Endothelial cell of umbilical vein (primary cell): ENCODE measurements at regions not wholly inside any gene's neighbourhood (a gene's known extent, or its start where the extent isn't known, plus 50 kb on each side); places are given as distances from the start of the nearest gene placed in this dataset.

Source experiments
- BruUV-seq: library from RNA; stranded (reverse); fragments of 400-500 nt; replicated peaks from 2 replicates; lab custom pipeline; 2021; lab: Mats Ljungman, UMichigan
- CTCF ChIA-PET: fragments of 300-600, 350-600 bp; sonication (Branson Sonifier 250); formaldehyde crosslinking; loops from one replicate; lab custom pipeline; 2021; ENCODE audit warnings: antibody characterized with exemption, inconsistent platforms; lab: Charles Lee
- POLR2A ChIA-PET: fragments of 300-600, 350-600 bp; sonication (Branson Sonifier 250); formaldehyde crosslinking; loops from one replicate; lab custom pipeline; 2021; ENCODE audit warnings: antibody characterized with exemption, inconsistent platforms; lab: Charles Lee
- DNase-seq: peaks from one replicate; pipeline ENCODE4 v3.0.0-alpha.2; 2011; ENCODE audit warnings: low read depth, low spot score
- FAIRE-seq: peaks from 2 replicates; lab custom pipeline; 2011; peaks lifted over from hg19 to GRCh38; lab: Jason Lieb, UNC
- H2AFZ ChIP-seq: 2 replicates; pipeline ENCODE4 v1.6.0; 2012; ENCODE audit warnings: low read depth, low read length, control low read depth, inconsistent platforms
- H3K27ac ChIP-seq: 2 replicates; pipeline ENCODE4 v1.5.1; 2011; ENCODE audit warnings: low read depth, mild to moderate bottlenecking, control low read depth, low read length, moderate library complexity; ENCODE audit not compliant: insufficient read depth
- H3K27me3 ChIP-seq, 2 experiments: 2 replicates each; pipeline versions ENCODE4 v1.6.0 to v1.6.1; 2011; ENCODE audit warnings: low read length in 2 of 2, mixed read lengths in 1 of 2; ENCODE audit not compliant: control insufficient read depth in 2 of 2, insufficient read depth in 2 of 2
- H3K36me3 ChIP-seq, 2 experiments: 2 replicates in 1 of 2; 3 replicates in 1 of 2; pipeline ENCODE4 v1.5.1; 2011; ENCODE audit warnings: low read length in 2 of 2, mild to moderate bottlenecking in 1 of 2, moderate library complexity in 1 of 2; ENCODE audit not compliant: control insufficient read depth in 2 of 2, insufficient read depth in 2 of 2; ENCODE audit errors: extremely low read depth in 1 of 2
- H3K4me1 ChIP-seq: 3 replicates; pipeline ENCODE4 v1.5.1; 2011; ENCODE audit warnings: mild to moderate bottlenecking, low read length; ENCODE audit not compliant: control insufficient read depth, insufficient read depth; ENCODE audit errors: extremely low read depth
- H3K4me2 ChIP-seq: 2 replicates; pipeline ENCODE4 v1.6.1; 2011; ENCODE audit warnings: low read length, control low read depth, mixed read lengths; ENCODE audit not compliant: insufficient read depth
- H3K4me3 ChIP-seq, 3 experiments: fragments of 200-600 bp in 1 of 3; sonication (generic), shearing (Covaris generic) in 1 of 3; replicated peaks in 1 of 3; 2 replicates each; pipeline ENCODE4 v1.5.1; 2011 to 2016; ENCODE audit warnings: control low read depth in 3 of 3, low read length in 3 of 3, mild to moderate bottlenecking in 2 of 3, inconsistent platforms in 1 of 3, low read depth in 1 of 3, moderate library complexity in 1 of 3; ENCODE audit not compliant: insufficient read depth in 1 of 3
- H3K79me2 ChIP-seq: 2 replicates; pipeline ENCODE4 v1.6.0; 2012; ENCODE audit warnings: low read length, inconsistent platforms; ENCODE audit not compliant: control insufficient read depth, insufficient read depth
- H3K9ac ChIP-seq: replicated peaks from 2 replicates; pipeline ENCODE3; 2011; ENCODE audit warnings: low read length, control low read depth; ENCODE audit not compliant: insufficient read depth; ENCODE audit errors: extremely low read depth
- H3K9me1 ChIP-seq: replicated peaks from 3 replicates; pipeline ENCODE4 v1.6.0; 2011; ENCODE audit warnings: mild to moderate bottlenecking, low read length; ENCODE audit not compliant: control insufficient read depth, insufficient read depth; ENCODE audit errors: extremely low read depth
- H3K9me3 ChIP-seq: replicated peaks from 2 replicates; pipeline ENCODE4 v1.5.1; 2012; ENCODE audit warnings: low read length, inconsistent platforms; ENCODE audit not compliant: control insufficient read depth, insufficient read depth
- H4K20me1 ChIP-seq: replicated peaks from 2 replicates; pipeline ENCODE3; 2011; ENCODE audit warnings: mild to moderate bottlenecking, low read length; ENCODE audit not compliant: control insufficient read depth, insufficient read depth; ENCODE audit errors: extremely low read depth
- FOS ChIP-seq: IDR thresholded peaks from 2 replicates; pipeline ENCODE4 v1.6.1; 2011; ENCODE audit warnings: mild to moderate bottlenecking, low read length, moderate library complexity, borderline replicate concordance; ENCODE audit not compliant: insufficient read depth
- GATA2 ChIP-seq: IDR thresholded peaks from 2 replicates; pipeline ENCODE4 v1.7.0; 2011; ENCODE audit warnings: low read depth, mild to moderate bottlenecking, moderate library complexity, mixed read lengths, low read length; ENCODE audit not compliant: insufficient read length, insufficient read depth
- JUN ChIP-seq: IDR thresholded peaks from 2 replicates; pipeline ENCODE4 v1.6.1; 2011; ENCODE audit warnings: borderline replicate concordance, low read depth; ENCODE audit not compliant: insufficient read length, insufficient read depth
- POLR2A ChIP-seq: IDR thresholded peaks from 2 replicates; pipeline ENCODE4 v1.6.1; 2012; ENCODE audit warnings: low read depth, mild to moderate bottlenecking, control low read depth, low read length
- dilution Hi-C: fragments of 300-500 bp; cut with MboI; formaldehyde crosslinking; loops from one replicate; pipeline ENCODE4 v1.15.0; 2019; ENCODE audit warnings: low sequenced_read_pairs; ENCODE audit not compliant: extremely low pct_ligation_motif_present
- intact Hi-C: fragments of 100-400 bp; cut with micrococcal nuclease; formaldehyde crosslinking; loops from one replicate; pipeline ENCODE4 v1.10.0; 2022
- TF ChIP-seq, protein P1 (sequence below): IDR thresholded peaks from 2 replicates; pipeline ENCODE4 v1.6.1; 2011; ENCODE audit not compliant: insufficient read depth, insufficient read length
- TF ChIP-seq, protein P2 (sequence below), 2 donors: IDR thresholded peaks; 1 replicate in 1 of 2; 2 replicates in 1 of 2; pipeline ENCODE4 v1.5.1; 2011; ENCODE audit warnings: low read length in 2 of 2, mild to moderate bottlenecking in 2 of 2, moderate library complexity in 2 of 2, control low read depth in 1 of 2, inconsistent platforms in 1 of 2, low read depth in 1 of 2; ENCODE audit not compliant: insufficient read depth in 1 of 2; ENCODE audit errors: extremely low read depth in 1 of 2

DNA sequence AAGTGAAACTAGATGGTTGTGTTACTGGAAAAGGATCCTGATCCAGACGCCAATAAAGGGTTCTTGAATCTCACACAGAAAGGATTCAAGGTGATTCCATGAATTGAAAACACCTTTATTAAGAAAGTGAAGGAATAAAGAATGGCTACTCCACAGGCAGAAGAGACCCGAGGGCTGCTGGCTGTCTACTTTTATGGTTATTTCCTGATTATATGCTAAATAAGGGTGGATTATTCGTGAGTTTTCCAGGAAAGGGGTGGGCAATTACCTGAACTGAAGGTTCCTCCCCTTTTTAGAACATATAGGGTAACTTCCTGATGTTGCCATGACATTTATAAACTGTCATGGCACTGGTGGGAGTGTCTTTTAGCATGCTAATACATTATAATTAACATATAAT, 50.9 kb upstream of the WARS2 start:
- no peak for FAIRE-seq
- Histone ChIP-seq H3K9ac (no peak overlapping the region), H3K79me2 (no peaks in the 10 kb centered on the region), H3K27ac (no peak overlapping the region), H3K4me1 (peaks cover 9% of the 10 kb centered on the region), H3K9me1 (no peaks in the 10 kb centered on the region), H3K4me2 (no peak overlapping the region), H3K27me3 (no peaks in the 10 kb centered on the region), H3K9me3 (no peaks in the 10 kb centered on the region), H2AFZ (no peak overlapping the region), H3K36me3 (no peaks in the 10 kb centered on the region), H4K20me1 (no peaks in the 10 kb centered on the region), H3K4me3 (no peak overlapping the region)
- POLR2A ChIA-PET: no interaction called here
- no TSS peak for BruUV-seq
- TF ChIP-seq POLR2A (no peak), FOS (no peak), GATA2 (no peak), JUN (no peak)
- TF ChIP-seq, protein P1, sequence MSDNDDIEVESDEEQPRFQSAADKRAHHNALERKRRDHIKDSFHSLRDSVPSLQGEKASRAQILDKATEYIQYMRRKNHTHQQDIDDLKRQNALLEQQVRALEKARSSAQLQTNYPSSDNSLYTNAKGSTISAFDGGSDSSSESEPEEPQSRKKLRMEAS: no peak
- TF ChIP-seq, protein P2, sequence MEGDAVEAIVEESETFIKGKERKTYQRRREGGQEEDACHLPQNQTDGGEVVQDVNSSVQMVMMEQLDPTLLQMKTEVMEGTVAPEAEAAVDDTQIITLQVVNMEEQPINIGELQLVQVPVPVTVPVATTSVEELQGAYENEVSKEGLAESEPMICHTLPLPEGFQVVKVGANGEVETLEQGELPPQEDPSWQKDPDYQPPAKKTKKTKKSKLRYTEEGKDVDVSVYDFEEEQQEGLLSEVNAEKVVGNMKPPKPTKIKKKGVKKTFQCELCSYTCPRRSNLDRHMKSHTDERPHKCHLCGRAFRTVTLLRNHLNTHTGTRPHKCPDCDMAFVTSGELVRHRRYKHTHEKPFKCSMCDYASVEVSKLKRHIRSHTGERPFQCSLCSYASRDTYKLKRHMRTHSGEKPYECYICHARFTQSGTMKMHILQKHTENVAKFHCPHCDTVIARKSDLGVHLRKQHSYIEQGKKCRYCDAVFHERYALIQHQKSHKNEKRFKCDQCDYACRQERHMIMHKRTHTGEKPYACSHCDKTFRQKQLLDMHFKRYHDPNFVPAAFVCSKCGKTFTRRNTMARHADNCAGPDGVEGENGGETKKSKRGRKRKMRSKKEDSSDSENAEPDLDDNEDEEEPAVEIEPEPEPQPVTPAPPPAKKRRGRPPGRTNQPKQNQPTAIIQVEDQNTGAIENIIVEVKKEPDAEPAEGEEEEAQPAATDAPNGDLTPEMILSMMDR (IDR thresholded peaks at IDR 0.05; ENCODE audit: extremely low read depth in 1 of 2, insufficient read depth in 1 of 2, low read depth in 1 of 2, low read length in 2 of 2): no peak
- dilution Hi-C loops: no loop called here
- intact Hi-C loops: no loop called here
- CTCF ChIA-PET: no interaction called here
- DNase-seq: no peak
